NOMO-1 treated with DMSO at 0.1 percent for 48 hours (cell line): ENCODE measurements at regions not wholly inside any gene's neighbourhood (a gene's known extent, or its start where the extent isn't known, plus 50 kb on each side); places are given as distances from the start of the nearest gene placed in this dataset.

Experiments
- DNase-seq: peaks from one replicate; lab custom pipeline; 2025; ENCODE audit not compliant: unreplicated experiment; lab: John Stamatoyannopoulos, UW

- no peak for DNase-seq
Measured at GRCh38 chr20:41952166-41952565, 334.0 kb upstream of the CHD6 start.

DNA sequence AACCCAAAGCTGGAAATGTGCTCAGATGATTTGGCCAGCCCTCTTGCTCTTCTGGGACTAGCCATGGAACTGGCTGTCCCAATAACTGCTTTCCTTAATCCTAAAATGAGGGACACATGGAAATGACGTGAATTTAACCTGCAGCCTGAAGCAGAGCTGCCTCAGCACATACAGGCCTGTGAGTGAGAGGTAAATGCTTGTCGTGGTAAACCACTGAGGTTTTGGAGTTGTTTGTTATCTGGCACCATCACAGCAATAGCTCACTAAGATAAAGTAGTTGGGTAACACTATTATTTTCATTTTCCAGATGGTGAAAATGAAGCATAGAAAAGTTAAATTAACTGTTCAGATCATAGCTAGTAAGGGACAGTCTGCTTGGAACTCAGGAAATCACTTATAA lies 333.4 kb upstream of the CHD6 start:
- no peak for DNase-seq

- DNase-seq = no peak
Measured at GRCh38 chr20:41939659-41940058, 321.5 kb upstream of the CHD6 start.

DNA sequence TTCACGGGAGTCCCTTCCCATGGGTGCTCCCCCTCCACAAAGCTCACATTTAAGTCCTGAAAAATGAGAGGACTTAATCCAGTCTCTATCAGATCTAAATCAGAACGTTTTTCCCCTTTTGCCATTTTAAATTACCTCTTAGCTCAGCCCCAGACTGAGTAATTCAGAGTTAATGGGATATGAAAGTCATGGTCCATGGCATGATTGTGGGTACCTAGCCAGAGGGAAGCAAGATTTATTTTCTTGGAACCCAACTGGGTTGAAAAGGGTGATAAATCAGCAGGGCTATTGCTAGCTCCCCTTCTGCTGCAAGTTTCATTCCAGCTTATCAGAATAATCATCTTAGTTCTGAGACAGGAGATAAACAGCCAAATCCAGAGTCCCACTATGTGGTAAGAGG lies 320.2 kb upstream of the CHD6 start:
- no peak for DNase-seq

DNA sequence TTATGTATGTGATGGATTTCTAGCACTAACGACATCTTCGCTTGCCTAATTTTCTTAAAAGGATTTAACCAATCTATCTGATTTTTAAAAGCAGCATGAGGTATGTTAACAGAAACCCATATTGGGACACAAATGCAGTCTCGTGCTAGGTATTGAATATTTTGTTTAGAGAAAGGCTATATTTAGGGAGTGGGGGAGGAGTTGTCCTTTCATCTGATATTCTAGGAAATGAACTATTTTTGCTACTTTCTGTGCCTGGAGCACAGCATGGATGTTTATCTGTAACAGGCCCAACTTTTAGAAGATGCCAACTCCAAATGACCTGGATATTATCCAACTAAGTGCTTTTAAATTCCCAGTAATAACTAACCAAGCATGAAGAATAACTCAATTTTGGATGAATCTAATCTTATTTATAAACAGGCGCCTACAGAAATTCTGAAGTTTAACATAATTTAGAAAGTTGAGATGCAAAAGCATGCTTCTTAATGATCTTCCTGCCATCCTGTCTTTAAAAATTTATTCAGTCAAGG lies 317.1 kb upstream of the CHD6 start:
- DNase-seq = no peak

DNA sequence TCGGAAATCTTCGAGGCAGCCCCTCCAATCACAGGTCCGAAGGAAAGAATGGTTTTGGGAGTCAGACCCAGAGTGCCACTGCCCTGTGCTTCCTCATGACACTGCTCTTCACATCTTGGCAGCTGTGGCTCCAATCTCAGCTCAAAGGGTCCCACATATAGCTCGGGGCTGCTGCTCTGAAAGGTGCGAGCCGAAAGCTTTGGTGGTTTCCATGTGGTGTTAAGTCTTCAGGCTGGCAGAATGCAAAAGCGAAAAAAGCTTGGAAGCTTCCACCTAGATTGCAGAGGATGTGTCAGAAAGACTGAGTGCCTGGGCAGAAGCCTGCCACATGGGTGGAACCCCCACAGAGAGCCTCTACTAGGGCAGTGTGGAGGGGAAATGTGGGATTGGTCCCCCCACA lies 314.3 kb upstream of the CHD6 start:
- no peak for DNase-seq

- DNase-seq = no peak
Measured at GRCh38 chr20:41927655-41928054, 309.5 kb upstream of the CHD6 start.

GRCh38 chr20:41927189-41927588 lies 309.0 kb upstream of the CHD6 start:
- DNase-seq = no peak

- DNase-seq = no peak
Measured at GRCh38 chr20:41925476-41925875, 307.3 kb upstream of the CHD6 start.

DNA sequence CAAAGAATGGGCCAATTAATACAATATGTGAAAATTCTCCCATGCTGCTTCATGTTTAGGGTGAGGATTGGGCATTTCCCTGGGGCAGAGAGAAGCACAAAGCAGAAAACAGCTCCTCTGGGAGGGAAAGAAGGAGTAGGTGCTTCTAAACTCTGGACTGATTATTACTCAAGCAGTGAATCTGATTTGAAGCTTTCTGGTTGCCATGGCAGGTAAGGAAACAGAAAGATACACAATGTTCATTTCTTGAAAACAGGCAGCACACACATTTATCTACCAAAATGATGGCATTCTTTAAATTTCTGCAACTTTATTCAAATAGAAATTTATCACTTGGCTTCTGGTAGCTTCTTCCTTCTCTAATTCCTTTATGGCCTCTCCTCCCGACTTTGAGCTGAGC lies 305.4 kb upstream of the CHD6 start:
- DNase-seq = no peak

DNA sequence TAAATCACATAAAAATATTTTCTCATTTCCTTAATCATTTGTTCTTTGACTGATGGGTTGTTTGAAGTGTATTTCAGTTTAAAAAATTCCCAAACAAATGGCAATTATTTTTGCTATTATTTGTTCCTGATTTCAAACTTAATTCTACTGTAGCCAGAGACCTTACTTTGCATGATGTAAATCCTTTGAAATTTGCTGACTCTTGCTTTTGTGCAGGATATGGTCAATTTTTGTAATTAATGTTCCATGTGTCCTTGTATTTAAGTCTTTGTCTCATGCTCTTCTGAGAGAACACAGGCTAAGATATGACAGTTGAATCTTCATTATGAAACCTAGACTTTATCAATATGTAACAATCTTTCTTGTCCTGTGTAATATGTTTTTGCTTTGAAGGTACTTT lies 295.0 kb upstream of the CHD6 start:
- DNase-seq = no peak

DNA sequence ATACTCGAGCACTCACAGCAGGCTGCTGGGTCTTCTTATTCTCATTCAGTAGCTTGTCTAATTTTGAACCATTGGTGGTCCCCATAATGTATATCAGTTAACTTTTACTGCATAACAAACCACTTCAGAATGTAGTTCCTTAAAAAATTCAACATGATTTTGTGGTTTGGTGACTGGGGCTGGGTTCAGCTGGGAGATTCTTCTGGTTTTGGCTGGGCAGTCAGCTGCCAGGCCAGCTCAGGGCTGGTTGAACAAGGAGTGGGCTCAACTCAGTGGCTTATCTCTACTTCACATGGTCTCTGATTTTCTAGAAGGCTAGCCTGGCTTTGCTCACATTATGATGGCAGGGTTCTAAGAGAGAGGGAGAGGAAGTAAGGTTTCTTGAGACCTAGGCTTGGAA lies 292.4 kb upstream of the CHD6 start:
- DNase-seq = no peak

- no peak for DNase-seq
Measured at GRCh38 chr20:41905199-41905598, 287.0 kb upstream of the CHD6 start.

DNA sequence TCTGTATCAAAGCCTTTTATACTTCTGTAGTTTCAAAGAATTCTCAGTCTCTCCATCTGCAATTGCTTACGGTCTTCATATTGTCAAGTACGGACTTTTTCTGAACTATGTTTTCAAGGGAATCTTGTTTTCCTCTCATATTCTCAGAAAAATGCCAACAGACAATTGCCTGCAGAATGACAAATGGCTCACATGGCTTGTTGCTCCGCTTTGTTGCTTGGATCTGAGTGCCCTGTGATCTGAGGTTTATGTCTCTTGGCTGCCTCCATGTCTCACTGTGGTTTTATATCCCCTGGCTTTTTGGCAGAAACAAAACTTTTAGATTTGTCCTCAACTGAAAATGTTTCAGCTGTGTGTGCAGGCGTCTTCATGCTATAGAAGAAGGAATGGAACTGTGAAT lies 285.4 kb upstream of the CHD6 start:
- DNase-seq = no peak

- DNase-seq = no peak
Measured at GRCh38 chr20:41902346-41902745, 284.2 kb upstream of the CHD6 start.

GRCh38 chr20:41900201-41900691 lies 282.1 kb upstream of the CHD6 start:
- DNase-seq = no peak

DNA sequence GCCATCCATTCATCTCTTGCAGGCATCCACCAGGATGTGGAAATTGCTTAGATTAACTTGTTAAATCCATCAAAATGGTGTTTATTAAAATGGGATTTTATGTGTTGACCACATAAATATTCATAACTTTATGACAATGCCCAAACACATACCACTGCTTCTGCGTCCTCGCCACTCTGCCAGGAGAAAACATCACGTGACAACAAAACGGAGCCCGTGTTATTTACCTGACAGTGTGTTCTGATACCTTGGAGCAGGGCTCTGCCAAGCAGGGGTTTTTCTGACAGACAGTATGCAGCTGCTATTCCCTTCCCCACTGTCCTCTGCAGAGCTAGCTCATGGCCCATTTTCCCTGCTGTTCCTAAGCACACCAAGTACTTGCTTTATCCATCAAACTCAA lies 279.5 kb upstream of the CHD6 start:
- no peak for DNase-seq

DNA sequence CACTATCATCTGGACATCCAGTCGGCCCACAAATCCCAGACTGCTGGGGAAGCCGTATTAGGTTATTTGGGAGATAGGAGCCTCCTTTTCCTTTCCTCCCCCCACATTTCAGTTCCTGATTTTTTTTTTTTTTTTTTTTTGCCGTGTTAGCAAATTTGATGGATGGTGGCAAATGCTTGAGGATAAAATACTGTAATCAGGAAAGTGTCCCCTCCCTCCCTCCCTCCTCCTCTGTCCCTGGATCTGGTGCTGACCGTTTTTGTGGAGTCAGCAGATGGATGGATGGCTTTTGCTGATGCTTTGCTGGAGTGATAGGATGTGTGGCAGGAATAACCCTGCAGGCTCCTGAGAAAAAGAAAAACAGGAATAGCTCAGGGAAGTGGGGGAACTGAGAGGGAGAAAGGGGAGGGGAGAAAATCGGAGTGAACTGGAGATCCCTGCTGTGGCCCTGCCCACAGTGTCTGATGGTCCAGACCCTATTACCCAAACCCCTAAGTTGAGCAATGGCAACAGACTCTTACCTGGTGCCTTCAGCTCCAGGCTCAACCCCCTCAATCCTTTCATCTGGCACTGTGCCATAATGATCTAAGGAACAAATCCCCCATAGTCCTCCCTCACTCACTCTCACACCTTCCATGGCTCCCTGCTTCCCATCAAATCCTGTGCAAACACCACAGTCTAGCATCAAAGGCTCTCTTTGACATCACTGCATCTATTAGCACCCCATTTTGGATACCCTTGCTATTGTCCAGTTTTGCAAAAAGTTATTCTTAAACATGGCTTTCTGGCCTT lies 277.3 kb upstream of the CHD6 start:
- DNase-seq = no peak

DNA sequence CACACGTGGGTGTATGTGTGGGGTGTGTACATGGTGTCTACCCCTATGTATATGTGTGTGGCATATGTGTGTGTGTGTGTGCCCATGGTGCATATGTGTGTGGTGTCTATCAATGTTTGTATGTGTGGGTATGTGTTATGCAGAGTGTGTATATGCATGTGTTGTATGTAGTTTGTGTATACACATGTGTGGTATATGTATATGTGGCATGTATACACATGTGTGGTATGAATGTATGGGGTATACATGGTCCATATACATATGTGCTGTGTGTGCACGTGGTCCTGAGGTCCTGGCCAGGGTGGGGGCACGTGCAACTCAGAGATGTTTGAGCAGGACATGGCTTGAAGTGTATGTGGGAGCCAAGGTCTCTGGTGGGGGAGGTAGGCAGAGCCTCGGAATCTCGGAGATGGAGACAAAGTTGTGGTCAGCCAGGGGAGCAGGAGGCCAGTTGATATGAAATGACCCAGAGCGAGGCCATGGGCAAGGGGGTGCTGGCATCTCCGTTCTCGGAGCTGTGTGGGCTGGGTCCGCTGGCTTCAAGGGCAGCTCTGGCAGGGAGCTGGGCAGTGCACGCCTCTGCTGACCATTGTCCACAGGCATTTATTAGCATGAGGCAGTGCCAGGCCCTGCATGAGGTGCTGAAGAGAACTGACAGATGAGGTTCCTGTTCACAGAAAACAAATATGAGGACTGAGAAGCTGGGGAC lies 276.2 kb upstream of the CHD6 start:
- no peak for DNase-seq

GRCh38 chr20:41892031-41892430 lies 273.9 kb upstream of the CHD6 start:
- no peak for DNase-seq

- DNase-seq = no peak
Measured at GRCh38 chr20:41889844-41890224, 271.7 kb upstream of the CHD6 start.

DNA sequence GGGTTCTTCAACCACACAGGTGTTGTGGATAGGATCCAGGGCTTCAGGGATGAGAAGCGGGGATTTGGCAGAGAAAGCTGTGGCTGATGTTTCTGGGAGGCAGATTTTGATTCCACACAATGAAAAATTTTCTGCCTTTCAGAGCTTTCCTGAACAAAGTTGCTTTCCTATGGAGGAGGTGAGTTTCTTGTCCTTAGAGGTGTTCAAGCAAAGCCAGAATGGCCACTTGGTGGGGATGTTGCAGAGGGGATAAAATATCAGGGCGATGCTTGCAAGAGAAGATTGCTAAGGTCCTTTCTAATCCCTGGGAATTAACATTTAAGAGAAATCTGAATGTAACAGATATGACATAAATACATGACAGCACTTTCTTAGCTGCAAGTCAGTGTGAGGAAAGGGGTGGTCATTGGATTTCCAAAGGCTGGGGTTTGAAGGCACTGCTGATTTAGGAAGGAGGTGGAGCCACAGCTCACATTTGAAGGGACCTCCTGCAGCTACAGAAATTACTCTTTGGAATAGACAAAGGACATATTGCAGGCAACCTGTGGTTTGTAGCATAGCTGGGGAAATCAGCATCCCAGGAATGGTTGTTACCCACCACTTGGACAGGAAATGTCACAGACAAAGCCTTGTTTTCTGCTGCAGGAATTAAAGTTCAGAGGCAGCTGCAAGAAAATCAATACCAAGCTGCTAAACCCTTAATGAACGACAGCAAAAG lies 271.1 kb upstream of the CHD6 start:
- no peak for DNase-seq
